ENCODE measurements at regions not wholly inside any gene's neighbourhood (a gene's known extent, or its start where the extent isn't known, plus 50 kb on each side); places are given as distances from the start of the nearest gene placed in this dataset.

DNA sequence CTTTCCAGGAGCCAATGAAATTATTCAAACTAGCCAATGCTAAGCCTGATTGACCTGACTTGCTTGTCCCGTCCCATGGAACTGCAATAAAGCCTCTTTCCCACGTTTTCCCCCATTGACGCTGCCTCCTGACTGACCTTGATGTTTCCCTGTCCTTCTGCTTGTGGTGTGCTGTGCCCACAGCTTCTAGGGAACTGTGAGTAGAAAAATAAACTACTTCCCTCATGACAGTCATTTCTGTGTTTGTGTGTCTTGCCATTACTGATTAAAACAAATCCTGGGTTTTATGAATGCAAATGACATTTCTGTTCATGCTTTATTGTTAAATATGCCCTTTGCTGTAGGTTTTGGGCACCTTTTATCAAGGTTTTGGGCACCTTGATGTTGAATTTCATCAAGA lies 91.3 kb upstream of the ABI1 start:
- Histone ChIP-seq H3K4me3 (ENCODE audit: low read depth, low read length) (no peak overlapping the region), H3K27me3 (ENCODE audit: control insufficient read depth, insufficient read depth, low read length) (no peaks in the 10 kb centered on the region), H3K36me3 (ENCODE audit: control insufficient read depth, insufficient read depth, low read length) (no peaks in the 10 kb centered on the region)
- TF ChIP-seq, protein P1, sequence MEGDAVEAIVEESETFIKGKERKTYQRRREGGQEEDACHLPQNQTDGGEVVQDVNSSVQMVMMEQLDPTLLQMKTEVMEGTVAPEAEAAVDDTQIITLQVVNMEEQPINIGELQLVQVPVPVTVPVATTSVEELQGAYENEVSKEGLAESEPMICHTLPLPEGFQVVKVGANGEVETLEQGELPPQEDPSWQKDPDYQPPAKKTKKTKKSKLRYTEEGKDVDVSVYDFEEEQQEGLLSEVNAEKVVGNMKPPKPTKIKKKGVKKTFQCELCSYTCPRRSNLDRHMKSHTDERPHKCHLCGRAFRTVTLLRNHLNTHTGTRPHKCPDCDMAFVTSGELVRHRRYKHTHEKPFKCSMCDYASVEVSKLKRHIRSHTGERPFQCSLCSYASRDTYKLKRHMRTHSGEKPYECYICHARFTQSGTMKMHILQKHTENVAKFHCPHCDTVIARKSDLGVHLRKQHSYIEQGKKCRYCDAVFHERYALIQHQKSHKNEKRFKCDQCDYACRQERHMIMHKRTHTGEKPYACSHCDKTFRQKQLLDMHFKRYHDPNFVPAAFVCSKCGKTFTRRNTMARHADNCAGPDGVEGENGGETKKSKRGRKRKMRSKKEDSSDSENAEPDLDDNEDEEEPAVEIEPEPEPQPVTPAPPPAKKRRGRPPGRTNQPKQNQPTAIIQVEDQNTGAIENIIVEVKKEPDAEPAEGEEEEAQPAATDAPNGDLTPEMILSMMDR (IDR thresholded peaks at IDR 0.05; ENCODE audit: insufficient read depth, low read length, poor library complexity, severe bottlenecking), result no peak
- DNase-seq (ENCODE audit: low read depth), result no peak

GRCh38 chr10:26951650-26952049 lies 90.9 kb upstream of the ABI1 start:
- no peak for DNase-seq (ENCODE audit: low read depth)
- TF ChIP-seq, protein P1 (IDR thresholded peaks at IDR 0.05; ENCODE audit: insufficient read depth, low read length, poor library complexity, severe bottlenecking), result no peak
- no peak overlapping the region for H3K4me3 ChIP-seq (ENCODE audit: low read depth, low read length)

DNA sequence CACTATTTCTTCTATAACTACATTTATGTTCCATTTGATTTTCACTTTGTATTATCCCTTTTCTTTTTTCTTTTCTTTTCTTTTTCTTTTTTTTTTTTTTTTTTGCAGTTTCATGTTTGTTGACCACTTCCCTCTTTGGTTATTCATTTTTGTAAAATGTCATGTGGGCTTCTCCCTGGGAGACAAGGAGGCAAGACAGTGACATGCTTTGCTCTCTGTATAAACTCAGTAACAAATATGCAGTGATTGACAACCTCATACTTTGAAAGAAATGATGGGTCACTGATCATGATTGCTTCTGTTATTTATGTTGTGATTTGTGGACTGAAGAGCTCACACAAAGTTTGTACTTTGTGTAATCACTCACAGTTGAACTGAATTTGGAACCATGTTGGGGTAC lies 90.2 kb upstream of the ABI1 start:
- H3K4me3 ChIP-seq (ENCODE audit: low read depth, low read length), result no peak overlapping the region
- TF ChIP-seq, protein P1 (IDR thresholded peaks at IDR 0.05; ENCODE audit: insufficient read depth, low read length, poor library complexity, severe bottlenecking), result no peak
- no peaks in the 10 kb centered on the region for H3K27me3 ChIP-seq (ENCODE audit: control insufficient read depth, insufficient read depth, low read length)
- no peak for DNase-seq (ENCODE audit: low read depth)
- H3K36me3 ChIP-seq (ENCODE audit: control insufficient read depth, insufficient read depth, low read length), result no peaks in the 10 kb centered on the region

More at GRCh38 chr10:26951650-26952049, 90.9 kb upstream of the ABI1 start:
- H3K27me3 ChIP-seq (ENCODE audit: control insufficient read depth, insufficient read depth, low read length), result no peaks in the 10 kb centered on the region
- H3K36me3 ChIP-seq (ENCODE audit: control insufficient read depth, insufficient read depth, low read length), result no peaks in the 10 kb centered on the region

DNA sequence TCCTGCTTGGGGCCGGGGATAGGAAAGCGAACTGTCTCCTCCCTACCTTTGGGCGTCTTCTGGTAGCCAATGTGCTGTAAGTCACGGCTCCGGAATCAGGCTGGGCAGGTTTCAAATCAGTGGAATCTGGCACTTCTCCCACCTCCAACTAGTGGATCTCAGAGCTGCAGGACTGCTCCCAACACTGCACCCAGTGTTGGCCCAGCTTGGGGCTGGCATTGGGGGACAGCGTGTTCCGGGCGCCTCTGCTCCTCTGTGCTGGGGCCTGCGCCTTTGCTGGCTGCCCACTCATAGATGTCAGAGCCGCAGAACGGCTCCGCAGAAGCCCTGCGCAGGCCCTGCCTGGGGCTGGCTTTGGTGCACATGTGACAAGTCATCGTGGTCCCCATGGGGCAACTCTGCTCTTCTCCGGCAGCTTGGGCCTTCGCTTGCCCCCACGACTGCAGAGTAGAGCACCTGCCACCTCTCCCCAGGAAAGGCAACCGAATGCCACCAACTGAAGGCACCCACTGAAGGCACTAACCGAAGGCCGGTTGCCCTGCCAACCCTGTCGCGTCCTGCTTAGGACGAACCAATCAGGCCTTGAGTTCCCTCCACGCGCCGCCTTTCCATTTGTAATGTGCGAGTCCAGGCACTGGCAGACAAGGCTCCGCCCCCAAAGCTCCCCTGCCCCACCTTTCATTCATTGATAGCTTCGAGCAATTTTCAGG lies 85.5 kb upstream of the ABI1 start:
- DNase-seq (ENCODE audit: low read depth), result no peak
- H3K36me3 ChIP-seq (ENCODE audit: control insufficient read depth, insufficient read depth, low read length), result no peaks in the 10 kb centered on the region
- no peaks in the 10 kb centered on the region for H3K27me3 ChIP-seq (ENCODE audit: control insufficient read depth, insufficient read depth, low read length)
- H3K4me3 ChIP-seq (ENCODE audit: low read depth, low read length), result no peak overlapping the region
- TF ChIP-seq, protein P1 (IDR thresholded peaks at IDR 0.05; ENCODE audit: insufficient read depth, low read length, poor library complexity, severe bottlenecking), result no peak

- TF ChIP-seq, protein P1 (IDR thresholded peaks at IDR 0.05; ENCODE audit: insufficient read depth, low read length, poor library complexity, severe bottlenecking), result no peak
- H3K27me3 ChIP-seq (ENCODE audit: control insufficient read depth, insufficient read depth, low read length), result no peaks in the 10 kb centered on the region
- no peak for DNase-seq (ENCODE audit: low read depth)
- no peaks in the 10 kb centered on the region for H3K36me3 ChIP-seq (ENCODE audit: control insufficient read depth, insufficient read depth, low read length)
- no peak overlapping the region for H3K4me3 ChIP-seq (ENCODE audit: low read depth, low read length)
Observed at GRCh38 chr10:26944261-26944882, 83.6 kb upstream of the ABI1 start.

All from kidney epithelial cell (primary cell).